ENCODE measurements at regions not wholly inside any gene's neighbourhood (a gene's known extent, or its start where the extent isn't known, plus 50 kb on each side); places are given as distances from the start of the nearest gene placed in this dataset.
A peak's percentile ranks its signal among the peaks of the same experiment; 100 is the strongest.
"Not testable (repeated sequence)": the region's sequence is repeated elsewhere in the genome, so short reads cannot be mapped to it uniquely, and the experiment has no call there.

DNA sequence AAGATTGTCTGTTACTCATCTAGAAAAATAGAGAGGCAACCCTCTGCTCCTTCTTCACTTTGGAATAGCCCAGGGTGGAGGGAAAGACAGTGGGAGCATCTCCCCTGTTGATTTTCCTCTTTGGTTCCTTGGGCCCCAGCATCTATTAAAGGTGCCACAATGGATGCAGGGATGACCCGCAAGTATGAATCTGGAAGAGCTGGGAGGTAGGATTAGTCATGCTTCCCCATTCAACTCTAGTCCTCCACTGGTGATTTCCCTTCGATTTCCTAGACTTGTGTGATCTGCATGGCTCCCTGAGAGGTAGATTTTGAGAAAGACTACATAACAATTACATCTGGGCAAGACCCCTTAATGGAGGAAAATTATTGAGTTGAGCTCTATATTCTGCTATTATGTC is 127.8 kb downstream of the MAGEE1 start:
- H3K4me3 ChIP-seq = no peak overlapping the region
- no peak for ATAC-seq
- no peaks in the 10 kb centered on the region for H3K4me1 ChIP-seq (ENCODE audit: low read depth)
- no peak for DNase-seq
- TF ChIP-seq, protein P1, sequence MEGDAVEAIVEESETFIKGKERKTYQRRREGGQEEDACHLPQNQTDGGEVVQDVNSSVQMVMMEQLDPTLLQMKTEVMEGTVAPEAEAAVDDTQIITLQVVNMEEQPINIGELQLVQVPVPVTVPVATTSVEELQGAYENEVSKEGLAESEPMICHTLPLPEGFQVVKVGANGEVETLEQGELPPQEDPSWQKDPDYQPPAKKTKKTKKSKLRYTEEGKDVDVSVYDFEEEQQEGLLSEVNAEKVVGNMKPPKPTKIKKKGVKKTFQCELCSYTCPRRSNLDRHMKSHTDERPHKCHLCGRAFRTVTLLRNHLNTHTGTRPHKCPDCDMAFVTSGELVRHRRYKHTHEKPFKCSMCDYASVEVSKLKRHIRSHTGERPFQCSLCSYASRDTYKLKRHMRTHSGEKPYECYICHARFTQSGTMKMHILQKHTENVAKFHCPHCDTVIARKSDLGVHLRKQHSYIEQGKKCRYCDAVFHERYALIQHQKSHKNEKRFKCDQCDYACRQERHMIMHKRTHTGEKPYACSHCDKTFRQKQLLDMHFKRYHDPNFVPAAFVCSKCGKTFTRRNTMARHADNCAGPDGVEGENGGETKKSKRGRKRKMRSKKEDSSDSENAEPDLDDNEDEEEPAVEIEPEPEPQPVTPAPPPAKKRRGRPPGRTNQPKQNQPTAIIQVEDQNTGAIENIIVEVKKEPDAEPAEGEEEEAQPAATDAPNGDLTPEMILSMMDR (IDR thresholded peaks at IDR 0.05) = no peak
- H3K9me3 ChIP-seq = peaks cover 33% of the 10 kb centered on the region
- intact Hi-C loops (cut with DNase I, micrococcal nuclease) = no loop called here
- H3K36me3 ChIP-seq (ENCODE audit: low read depth) = no peaks in the 10 kb centered on the region

- intact Hi-C loops (cut with DNase I, micrococcal nuclease) = no loop called here
- DNase-seq (peak in 1 of 3 donors; percentile 1), ATAC-seq (no peak)
- no peaks in the 10 kb centered on the region for H3K36me3 ChIP-seq (ENCODE audit: low read depth)
- peaks cover 33% of the 10 kb centered on the region for H3K9me3 ChIP-seq
- TF ChIP-seq, protein P1 (IDR thresholded peaks at IDR 0.05) = no peak
- H3K4me1 ChIP-seq (ENCODE audit: low read depth) = no peaks in the 10 kb centered on the region
- no peak overlapping the region for H3K4me3 ChIP-seq
Observed at GRCh38 chrX:76555816-76556215, 128.3 kb downstream of the MAGEE1 start.

DNA sequence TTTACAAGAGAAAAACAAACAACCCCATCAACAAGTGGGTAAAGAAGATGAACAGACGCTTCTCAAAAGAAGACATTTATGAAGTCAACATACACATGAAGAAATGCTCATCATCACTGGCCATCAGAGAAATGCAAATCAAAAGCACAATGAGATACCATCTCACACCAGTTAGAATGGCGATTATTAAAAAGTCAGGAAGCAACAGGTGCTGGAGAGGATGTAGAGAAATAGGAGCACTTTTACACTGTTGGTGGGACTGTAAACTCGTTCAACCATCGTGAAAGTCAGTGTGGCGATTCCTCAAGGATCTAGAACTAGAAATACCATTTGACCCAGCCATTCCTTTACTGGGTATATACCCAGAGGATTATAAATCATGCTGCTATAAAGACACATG is 137.3 kb downstream of the MAGEE1 start:
- intact Hi-C loops (cut with DNase I, micrococcal nuclease); ATAC-seq; H3K9me3 ChIP-seq; DNase-seq; H3K4me3 ChIP-seq; H3K36me3 ChIP-seq (ENCODE audit: low read depth); H3K4me1 ChIP-seq (ENCODE audit: low read depth): not testable (repeated sequence)

DNA sequence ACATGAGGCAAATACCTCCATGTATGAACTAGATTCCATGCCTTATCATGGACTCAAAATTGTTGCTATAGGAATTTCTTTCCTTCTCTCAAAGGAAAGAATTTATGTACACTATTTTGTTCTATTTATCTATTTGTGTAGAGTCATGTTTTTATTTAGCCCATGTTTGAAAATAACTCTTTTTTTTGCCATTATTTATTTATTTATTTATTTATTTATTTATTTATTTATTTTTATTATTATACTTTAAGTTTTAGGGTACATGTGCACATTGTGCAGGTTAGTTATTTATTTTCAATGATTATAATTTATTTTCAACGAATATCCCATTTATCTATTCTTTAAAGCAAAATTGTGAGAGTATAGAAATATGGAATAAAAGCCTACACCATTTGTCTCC is 177.9 kb downstream of the MAGEE1 start:
- no peak for ATAC-seq
- intact Hi-C loops (cut with DNase I, micrococcal nuclease) = no loop called here

DNA sequence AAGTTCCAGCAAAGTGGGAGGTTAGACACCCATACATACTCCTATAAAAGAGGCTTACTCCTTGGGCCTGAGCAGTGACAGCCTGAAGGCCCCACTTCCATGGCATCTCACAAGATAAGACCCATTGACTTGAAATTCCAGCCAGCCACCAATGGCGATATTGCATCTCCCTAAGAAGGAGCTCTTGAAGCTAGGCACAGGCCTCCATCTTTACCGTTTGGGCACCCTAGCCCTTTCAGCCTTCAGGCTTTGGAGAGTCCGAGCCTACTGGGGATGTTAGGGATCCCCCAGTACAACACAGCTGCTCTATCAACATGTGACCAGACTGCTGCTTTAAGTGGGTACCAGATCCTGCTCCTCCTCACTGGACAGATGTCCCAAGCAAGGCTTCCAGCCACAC is 189.5 kb downstream of the MAGEE1 start:
- TF ChIP-seq, protein P1 (IDR thresholded peaks at IDR 0.05) = no peak
- H3K36me3 ChIP-seq (ENCODE audit: low read depth) = no peaks in the 10 kb centered on the region
- no peak overlapping the region for H3K4me3 ChIP-seq
- peaks cover 5% of the 10 kb centered on the region for H3K9me3 ChIP-seq
- ATAC-seq (no peak), DNase-seq (no peak)
- H3K4me1 ChIP-seq (ENCODE audit: low read depth) = no peaks in the 10 kb centered on the region
- intact Hi-C loops (cut with DNase I, micrococcal nuclease) = no loop called here

More for the DNA sequence above, 177.9 kb downstream of the MAGEE1 start:
- Histone ChIP-seq H3K9me3 (no peaks in the 10 kb centered on the region), H3K36me3 (ENCODE audit: low read depth) (no peaks in the 10 kb centered on the region), H3K4me1 (ENCODE audit: low read depth) (no peaks in the 10 kb centered on the region), H3K4me3 (no peak overlapping the region)
- TF ChIP-seq, protein P1 (IDR thresholded peaks at IDR 0.05) = no peak
- no peak for DNase-seq

GRCh38 chrX:76643590-76643989 is 216.1 kb downstream of the MAGEE1 start:
- DNase-seq = no peak
- ATAC-seq = no peak
- H3K9me3 ChIP-seq = peaks cover 7% of the 10 kb centered on the region
- intact Hi-C loops (cut with DNase I, micrococcal nuclease) = no loop called here
- H3K36me3 ChIP-seq (ENCODE audit: low read depth) = no peaks in the 10 kb centered on the region
- H3K4me3 ChIP-seq = no peak overlapping the region
- TF ChIP-seq, protein P1 (IDR thresholded peaks at IDR 0.05) = no peak
- H3K4me1 ChIP-seq (ENCODE audit: low read depth) = no peaks in the 10 kb centered on the region

DNA sequence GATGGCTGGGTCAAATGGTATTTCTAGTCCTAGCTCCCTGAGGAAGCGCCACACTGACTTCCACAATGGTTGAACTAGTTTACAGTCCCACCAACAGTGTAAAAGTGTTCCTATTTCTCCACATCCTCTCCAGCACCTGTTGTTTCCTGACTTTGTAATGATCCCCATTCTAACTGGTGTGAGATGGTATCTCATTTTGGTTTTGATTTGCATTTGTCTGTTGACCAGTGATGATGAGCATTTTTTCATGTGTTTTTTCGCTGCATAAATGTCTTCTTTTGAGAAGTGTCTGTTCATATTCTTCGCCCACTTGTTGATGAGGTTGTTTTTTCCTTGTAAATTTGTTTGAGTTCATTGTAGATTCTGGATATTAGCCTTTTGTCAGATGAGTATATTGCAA is 223.9 kb downstream of the MAGEE1 start:
- DNase-seq; intact Hi-C loops (cut with DNase I, micrococcal nuclease): not testable (repeated sequence)

More for the DNA sequence above, 223.9 kb downstream of the MAGEE1 start:
- not testable (repeated sequence) for H3K4me3 ChIP-seq; H3K36me3 ChIP-seq (ENCODE audit: low read depth); H3K9me3 ChIP-seq; ATAC-seq; H3K4me1 ChIP-seq (ENCODE audit: low read depth)

Measured in mucosa of descending colon (tissue), 3 donors.